ENCODE measurements at regions not wholly inside any gene's neighbourhood (a gene's known extent, or its start where the extent isn't known, plus 50 kb on each side); places are given as distances from the start of the nearest gene placed in this dataset.
"Not testable (repeated sequence)": the region's sequence is repeated elsewhere in the genome, so short reads cannot be mapped to it uniquely, and the experiment has no call there.

- H4K20me1 ChIP-seq (ENCODE audit: insufficient read depth); H3F3A ChIP-seq (ENCODE audit: insufficient read depth); H3K27ac ChIP-seq; H3K9me3 ChIP-seq (ENCODE audit: low read depth); H2AFZ ChIP-seq; H3K4me2 ChIP-seq (ENCODE audit: unreplicated experiment); DNase-seq; H3K9me2 ChIP-seq (ENCODE audit: insufficient read depth); H3K4me1 ChIP-seq (ENCODE audit: insufficient read depth); H3K4me3 ChIP-seq; H3K27me3 ChIP-seq (replicated peaks; ENCODE audit: insufficient read depth); H3K9ac ChIP-seq; in situ Hi-C loops (cut with MboI); H3K79me2 ChIP-seq (ENCODE audit: insufficient read depth); H3K36me3 ChIP-seq (ENCODE audit: low read depth): not testable (repeated sequence)
- WGBS, 2 experiments (ENCODE audit: low coverage in 1 of 2, low lambda C conversion rate in 2 of 2, missing lambda C conversion rate in 2 of 2), result 69 to 71% methylated on average over 4 of the region's 5 CpGs
These were observed 314.4 kb downstream of the ANAPC1 start for GRCh38 chr2:111569356-111570199.

DNA sequence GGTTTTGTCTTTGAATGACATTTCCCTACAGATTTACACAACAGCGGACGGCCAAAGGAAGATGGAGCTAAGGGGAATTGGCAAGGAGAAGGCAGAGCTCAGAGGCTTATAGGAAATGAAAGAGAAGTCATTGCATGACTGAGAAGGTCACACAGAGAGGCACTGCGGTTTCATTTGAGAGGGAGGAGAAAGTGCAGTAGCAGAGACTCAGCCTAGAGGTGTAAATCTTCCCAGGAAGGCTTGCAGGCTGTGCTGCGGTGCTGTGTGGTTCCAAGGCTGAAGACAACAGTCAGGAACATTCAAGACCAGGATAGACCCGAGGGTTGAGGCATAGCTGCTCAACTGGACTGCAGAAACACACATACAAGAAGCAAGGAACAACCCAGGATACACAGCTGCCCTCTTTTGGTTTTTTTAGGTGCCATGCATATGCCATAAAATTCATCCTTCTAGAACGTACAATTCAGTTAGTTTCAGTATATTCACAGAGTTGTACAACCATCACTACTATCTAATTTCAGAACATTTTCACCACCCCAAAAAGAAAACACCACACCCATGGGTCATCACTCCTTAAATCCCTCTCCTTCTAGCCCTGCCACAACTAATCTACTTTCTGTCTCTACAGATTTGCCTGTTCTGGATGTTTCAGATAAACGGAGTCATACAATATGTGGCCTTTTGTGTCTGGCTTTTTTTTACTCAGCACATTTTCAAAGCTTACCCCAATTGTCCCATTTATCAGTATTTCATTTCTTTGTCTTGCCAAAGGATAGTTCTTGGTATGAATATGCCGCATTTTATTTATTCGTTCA lies 313.5 kb downstream of the ANAPC1 start:
- H2AFZ ChIP-seq; H3K9ac ChIP-seq; H3K27ac ChIP-seq; H3K4me2 ChIP-seq (ENCODE audit: unreplicated experiment); H3K79me2 ChIP-seq (ENCODE audit: insufficient read depth); H3F3A ChIP-seq (ENCODE audit: insufficient read depth); H3K9me3 ChIP-seq (ENCODE audit: low read depth); H3K36me3 ChIP-seq (ENCODE audit: low read depth); H4K20me1 ChIP-seq (ENCODE audit: insufficient read depth); H3K4me1 ChIP-seq (ENCODE audit: insufficient read depth); H3K27me3 ChIP-seq (replicated peaks; ENCODE audit: insufficient read depth); H3K9me2 ChIP-seq (ENCODE audit: insufficient read depth); in situ Hi-C loops (cut with MboI); H3K4me3 ChIP-seq: not testable (repeated sequence)
- WGBS, 2 experiments (ENCODE audit: low coverage in 1 of 2, low lambda C conversion rate in 2 of 2, missing lambda C conversion rate in 2 of 2), result 52 to 55% methylated on average over 6 to 9 of the region's 9 CpGs
- peak; percentile 5 for DNase-seq

GRCh38 chr2:111574803-111575202 lies 309.2 kb downstream of the ANAPC1 start:
- H3K27me3 ChIP-seq (replicated peaks; ENCODE audit: insufficient read depth); in situ Hi-C loops (cut with MboI); H3K36me3 ChIP-seq (ENCODE audit: low read depth); H3K4me1 ChIP-seq (ENCODE audit: insufficient read depth); H3K4me3 ChIP-seq; H3K9me3 ChIP-seq (ENCODE audit: low read depth); H3K27ac ChIP-seq; DNase-seq; H3K79me2 ChIP-seq (ENCODE audit: insufficient read depth); H3K9ac ChIP-seq; H2AFZ ChIP-seq; H3K4me2 ChIP-seq (ENCODE audit: unreplicated experiment); H4K20me1 ChIP-seq (ENCODE audit: insufficient read depth); H3K9me2 ChIP-seq (ENCODE audit: insufficient read depth); H3F3A ChIP-seq (ENCODE audit: insufficient read depth): not testable (repeated sequence)
- 62 to 65% methylated on average over 4 of the region's 4 CpGs for WGBS, 2 experiments (ENCODE audit: low coverage in 1 of 2, low lambda C conversion rate in 2 of 2, missing lambda C conversion rate in 2 of 2)

- H3K4me2 ChIP-seq (ENCODE audit: unreplicated experiment); H3K9me3 ChIP-seq (ENCODE audit: low read depth); H3K4me3 ChIP-seq; H3K79me2 ChIP-seq (ENCODE audit: insufficient read depth); H3K27ac ChIP-seq; DNase-seq; in situ Hi-C loops (cut with MboI); H2AFZ ChIP-seq; H3K27me3 ChIP-seq (replicated peaks; ENCODE audit: insufficient read depth); H3K9me2 ChIP-seq (ENCODE audit: insufficient read depth); H3F3A ChIP-seq (ENCODE audit: insufficient read depth); H3K4me1 ChIP-seq (ENCODE audit: insufficient read depth); H3K9ac ChIP-seq; H3K36me3 ChIP-seq (ENCODE audit: low read depth); H4K20me1 ChIP-seq (ENCODE audit: insufficient read depth): not testable (repeated sequence)
- 83 to 86% methylated on average over 15 to 17 of the region's 18 CpGs for WGBS, 2 experiments (ENCODE audit: low coverage in 1 of 2, low lambda C conversion rate in 2 of 2, missing lambda C conversion rate in 2 of 2)
These were observed 306.7 kb downstream of the ANAPC1 start for GRCh38 chr2:111577154-111577885.

DNA sequence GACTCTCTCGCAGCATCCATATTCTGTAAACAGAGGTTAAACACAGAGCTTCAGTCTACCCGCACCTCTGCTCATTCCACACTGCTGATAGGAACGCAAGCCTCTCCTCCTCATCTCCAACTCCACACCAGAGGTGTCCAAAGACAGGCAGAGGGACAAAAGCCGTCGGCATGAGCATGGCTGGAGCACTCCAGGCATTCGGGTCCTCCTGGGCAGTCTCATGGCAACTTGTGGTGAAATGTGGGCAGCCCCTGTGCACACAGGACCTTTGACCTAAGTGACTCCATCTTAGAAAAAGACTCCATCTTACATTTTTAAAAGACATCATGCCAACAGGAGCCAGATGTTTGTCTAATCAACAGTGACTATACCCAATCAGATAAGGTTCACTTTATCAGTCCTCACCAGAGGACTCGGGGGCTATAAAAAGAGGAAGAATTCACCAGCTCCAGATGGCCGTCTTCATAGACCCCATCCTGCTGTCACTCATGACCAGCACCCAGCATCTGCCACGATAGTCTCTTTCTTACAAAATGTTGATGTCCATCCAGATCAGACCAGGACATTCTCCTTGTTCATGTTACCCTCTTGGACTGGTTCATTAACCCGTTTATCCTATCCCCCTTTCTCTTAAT lies 304.4 kb downstream of the ANAPC1 start:
- H3F3A ChIP-seq (ENCODE audit: insufficient read depth); H3K4me3 ChIP-seq; H3K79me2 ChIP-seq (ENCODE audit: insufficient read depth); H3K4me2 ChIP-seq (ENCODE audit: unreplicated experiment); H3K9me3 ChIP-seq (ENCODE audit: low read depth); H3K36me3 ChIP-seq (ENCODE audit: low read depth); H3K4me1 ChIP-seq (ENCODE audit: insufficient read depth); H3K9me2 ChIP-seq (ENCODE audit: insufficient read depth); DNase-seq; H3K27me3 ChIP-seq (replicated peaks; ENCODE audit: insufficient read depth); H4K20me1 ChIP-seq (ENCODE audit: insufficient read depth); H3K9ac ChIP-seq; in situ Hi-C loops (cut with MboI); H3K27ac ChIP-seq; H2AFZ ChIP-seq: not testable (repeated sequence)
- 74 to 79% methylated on average over 8 to 9 of the region's 10 CpGs for WGBS, 2 experiments (ENCODE audit: low coverage in 1 of 2, low lambda C conversion rate in 2 of 2, missing lambda C conversion rate in 2 of 2)

DNA sequence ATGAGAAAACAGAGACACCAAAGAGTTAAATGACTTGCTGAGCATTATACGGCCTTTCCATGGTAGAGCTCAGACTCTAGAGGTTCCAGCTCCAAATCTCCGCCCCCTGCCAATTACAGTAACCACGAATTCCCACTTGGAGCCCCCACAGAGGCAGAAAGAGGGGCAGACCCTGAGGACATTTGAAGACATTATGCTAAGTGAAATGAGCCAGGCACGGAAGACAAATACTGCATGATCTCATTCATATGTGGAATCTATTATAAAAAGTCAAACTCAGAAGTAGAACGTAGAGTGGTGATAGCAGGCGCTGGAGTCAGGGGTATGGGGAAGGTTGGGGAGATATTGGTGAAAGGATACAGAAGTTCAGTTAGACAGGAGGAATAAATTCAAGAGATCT lies 303.4 kb downstream of the ANAPC1 start:
- H3K36me3 ChIP-seq (ENCODE audit: low read depth); H3K9ac ChIP-seq; H2AFZ ChIP-seq; H3K27ac ChIP-seq; H3K4me2 ChIP-seq (ENCODE audit: unreplicated experiment); H3K9me2 ChIP-seq (ENCODE audit: insufficient read depth); H3K9me3 ChIP-seq (ENCODE audit: low read depth); DNase-seq; H3K27me3 ChIP-seq (replicated peaks; ENCODE audit: insufficient read depth); H3K79me2 ChIP-seq (ENCODE audit: insufficient read depth); H3K4me3 ChIP-seq; H4K20me1 ChIP-seq (ENCODE audit: insufficient read depth); in situ Hi-C loops (cut with MboI); H3F3A ChIP-seq (ENCODE audit: insufficient read depth); H3K4me1 ChIP-seq (ENCODE audit: insufficient read depth): not testable (repeated sequence)
- no CpG with 5 or more reads among the region's 6 CpGs for WGBS, 2 experiments (ENCODE audit: low coverage in 1 of 2, low lambda C conversion rate in 2 of 2, missing lambda C conversion rate in 2 of 2)

GRCh38 chr2:111582090-111582489 lies 301.9 kb downstream of the ANAPC1 start:
- H3K27me3 ChIP-seq (replicated peaks; ENCODE audit: insufficient read depth); DNase-seq; H3K4me2 ChIP-seq (ENCODE audit: unreplicated experiment); H3K4me3 ChIP-seq; H2AFZ ChIP-seq; in situ Hi-C loops (cut with MboI); H3K4me1 ChIP-seq (ENCODE audit: insufficient read depth); H3K79me2 ChIP-seq (ENCODE audit: insufficient read depth); H3K36me3 ChIP-seq (ENCODE audit: low read depth); H3K27ac ChIP-seq; H3K9me3 ChIP-seq (ENCODE audit: low read depth); H3K9me2 ChIP-seq (ENCODE audit: insufficient read depth); H3F3A ChIP-seq (ENCODE audit: insufficient read depth); H4K20me1 ChIP-seq (ENCODE audit: insufficient read depth); H3K9ac ChIP-seq: not testable (repeated sequence)
- 57 to 59% methylated on average over 6 of the region's 6 CpGs for WGBS, 2 experiments (ENCODE audit: low coverage in 1 of 2, low lambda C conversion rate in 2 of 2, missing lambda C conversion rate in 2 of 2)

All from GM23248 (cell line).